BLaER1 (cell line): ENCODE measurements at regions not wholly inside any gene's neighbourhood (a gene's known extent, or its start where the extent isn't known, plus 50 kb on each side); places are given as distances from the start of the nearest gene placed in this dataset.

Source experiments
- H3K27ac ChIP-seq: shearing (Covaris generic); formaldehyde crosslinking; 2 replicates; pipeline ENCODE4 v1.8.1; 2022
- H3K27me3 ChIP-seq: shearing (Covaris generic); formaldehyde crosslinking; 2 replicates; pipeline ENCODE4 v1.8.1; 2022
- H3K36me3 ChIP-seq: shearing (Covaris generic); formaldehyde crosslinking; 2 replicates; pipeline ENCODE4 v1.8.1; 2022
- H3K4me1 ChIP-seq: shearing (Covaris generic); formaldehyde crosslinking; 2 replicates; pipeline ENCODE4 v1.8.1; 2022
- H3K4me2 ChIP-seq: shearing (Covaris generic); formaldehyde crosslinking; 2 replicates; pipeline ENCODE4 v1.8.1; 2022
- H3K4me3 ChIP-seq: shearing (Covaris generic); formaldehyde crosslinking; 2 replicates; pipeline ENCODE4 v1.8.1; 2022
- H3K9ac ChIP-seq: shearing (Covaris generic); formaldehyde crosslinking; 2 replicates; pipeline ENCODE4 v1.8.1; 2022
- H3K9me3 ChIP-seq: shearing (Covaris generic); formaldehyde crosslinking; 2 replicates; pipeline ENCODE4 v1.8.1; 2022
- H4K20me1 ChIP-seq: shearing (Covaris generic); formaldehyde crosslinking; 2 replicates; pipeline ENCODE4 v1.8.1; 2022
- Cebpa-rat ChIP-seq: shearing (Covaris generic); IDR thresholded peaks from 2 replicates; pipeline ENCODE4 v1.8.1; 2022

DNA sequence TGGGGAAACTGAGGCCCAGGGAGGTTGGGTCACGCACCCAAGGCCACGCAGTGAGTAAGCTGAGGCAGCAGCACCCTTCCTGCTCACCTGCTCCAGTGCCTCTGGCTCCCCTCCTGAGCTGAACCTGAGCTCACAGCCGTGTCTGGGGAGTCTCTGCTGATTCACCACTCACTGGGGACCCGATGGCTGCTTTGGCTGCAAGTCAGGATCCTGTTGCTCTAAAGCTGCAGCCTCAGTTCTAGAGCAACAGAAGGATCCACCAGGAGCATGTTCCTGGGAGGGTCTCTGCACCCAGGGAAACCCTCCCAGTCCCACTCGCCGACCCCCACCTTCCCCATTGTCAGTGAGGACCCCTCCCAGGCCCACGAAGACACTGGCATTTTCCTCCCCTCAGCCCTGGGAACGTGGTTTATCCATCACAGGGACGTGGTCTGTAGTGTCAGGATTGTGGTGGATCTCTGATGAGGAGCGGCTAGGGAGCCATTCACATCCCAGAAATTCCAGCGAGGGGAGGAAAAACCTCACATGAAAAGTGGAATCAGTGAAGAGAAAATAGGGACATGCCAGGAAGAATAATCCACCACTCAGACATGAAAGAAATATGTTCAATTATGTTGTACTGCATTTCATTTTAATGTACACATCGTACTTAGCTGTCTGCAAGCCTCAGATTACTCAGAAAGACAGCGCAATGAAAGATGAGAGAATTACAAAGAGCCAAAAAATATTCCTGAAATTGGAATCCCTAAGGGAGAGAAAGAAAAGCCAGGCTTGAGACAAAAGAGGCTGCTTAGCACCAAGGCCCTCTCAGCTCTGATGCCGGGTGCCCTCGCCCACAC, 447.2 kb downstream of the MATN1 start:
- H3K9ac ChIP-seq = no peak overlapping the region
- peaks cover 16% of the 10 kb centered on the region for H3K9me3 ChIP-seq
- peaks cover 38% of the 10 kb centered on the region for H3K4me1 ChIP-seq
- no peaks in the 10 kb centered on the region for H3K36me3 ChIP-seq
- no peaks in the 10 kb centered on the region for H3K27me3 ChIP-seq
- no peak overlapping the region for H3K4me2 ChIP-seq
- H3K4me3 ChIP-seq = no peak overlapping the region
- no peaks in the 10 kb centered on the region for H4K20me1 ChIP-seq
- no peak overlapping the region for H3K27ac ChIP-seq
- no peak for TF ChIP-seq Cebpa-rat

DNA sequence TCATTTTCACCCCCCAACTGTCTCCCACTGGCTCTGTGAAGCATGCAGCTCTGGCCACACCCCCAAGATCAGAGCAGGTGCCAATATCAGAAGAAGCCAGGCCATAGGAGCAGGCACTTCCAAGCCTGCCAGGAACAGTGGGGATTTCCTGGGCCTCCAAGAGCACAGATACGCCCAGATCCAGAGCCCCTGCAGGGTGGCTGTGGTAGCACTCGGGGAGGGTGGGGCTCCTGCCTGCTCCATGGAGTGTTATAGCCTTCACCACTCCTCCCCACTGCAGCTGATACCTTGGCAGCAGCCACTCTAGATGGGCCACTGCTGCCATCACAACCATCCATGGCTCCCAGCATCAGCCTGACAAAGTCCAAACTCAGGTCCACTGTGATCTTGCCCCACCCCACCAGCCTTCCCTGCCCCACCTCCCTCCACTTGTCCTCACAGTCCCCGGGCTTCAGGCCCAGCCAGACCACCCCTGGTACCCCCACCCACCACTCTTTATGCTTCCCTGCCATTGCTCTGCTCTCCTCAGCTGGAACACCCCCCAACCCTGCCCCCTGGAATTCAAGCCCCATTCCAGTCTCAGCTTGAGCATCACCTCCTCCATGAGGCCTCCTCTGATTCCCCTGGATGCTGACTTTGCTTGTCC, 448.3 kb downstream of the MATN1 start:
- no peaks in the 10 kb centered on the region for H3K27me3 ChIP-seq
- no peak overlapping the region for H3K27ac ChIP-seq
- H4K20me1 ChIP-seq = no peaks in the 10 kb centered on the region
- H3K4me2 ChIP-seq = no peak overlapping the region
- peaks cover 49% of the 10 kb centered on the region for H3K4me1 ChIP-seq
- H3K9ac ChIP-seq = no peak overlapping the region
- H3K9me3 ChIP-seq = peaks cover 16% of the 10 kb centered on the region
- no peak overlapping the region for H3K4me3 ChIP-seq
- H3K36me3 ChIP-seq = no peaks in the 10 kb centered on the region
- TF ChIP-seq Cebpa-rat = no peak

DNA sequence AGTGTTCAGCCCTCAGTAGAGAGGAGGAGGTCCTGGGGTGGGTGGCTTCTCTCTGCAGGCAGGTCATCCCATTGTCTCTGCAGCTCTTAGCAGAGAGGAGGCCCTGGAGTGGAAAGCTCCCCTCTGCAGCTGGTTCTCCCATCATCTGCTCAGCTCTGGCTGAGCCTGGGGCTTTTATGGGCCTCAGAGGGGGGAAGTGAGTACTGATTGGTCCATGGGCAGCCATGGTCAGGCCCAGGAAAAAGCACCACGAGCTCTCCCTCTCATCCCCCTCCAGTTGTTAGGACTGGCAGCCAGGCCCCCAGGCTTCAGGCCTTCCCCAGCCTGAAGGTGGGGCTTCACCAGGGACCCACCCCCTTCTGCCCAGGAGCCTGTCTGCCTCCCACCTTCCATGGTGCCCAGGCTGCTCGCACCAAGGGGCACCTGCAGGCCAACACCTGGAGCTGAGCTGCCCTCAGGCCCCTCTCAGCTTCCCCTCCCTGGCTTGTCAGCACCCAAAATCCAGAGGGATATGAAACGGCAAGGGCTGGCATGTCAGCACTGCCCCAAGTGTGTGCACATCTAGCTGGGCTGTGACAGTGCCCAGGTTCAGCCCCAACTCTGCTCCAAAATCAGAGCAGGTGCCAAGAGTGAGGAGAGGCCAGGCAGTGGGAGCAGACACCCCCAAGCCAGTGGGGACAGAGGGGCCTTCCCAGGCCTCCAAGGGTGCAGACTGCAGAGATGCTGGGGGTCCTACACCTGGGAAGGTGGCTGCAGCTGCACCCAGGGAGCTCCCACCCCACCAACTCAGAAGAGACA, 449.0 kb downstream of the MATN1 start:
- H3K36me3 ChIP-seq = no peaks in the 10 kb centered on the region
- H3K27me3 ChIP-seq = no peaks in the 10 kb centered on the region
- H4K20me1 ChIP-seq = no peaks in the 10 kb centered on the region
- peaks cover 16% of the 10 kb centered on the region for H3K9me3 ChIP-seq
- H3K27ac ChIP-seq = no peak overlapping the region
- no peak for TF ChIP-seq Cebpa-rat
- H3K4me2 ChIP-seq = peak overlapping the region; percentile 68; the same call in 1 of the 2 replicates
- no peak overlapping the region for H3K9ac ChIP-seq
- H3K4me1 ChIP-seq = peaks cover 49% of the 10 kb centered on the region
- 0 out of 2 replicates have a peak overlapping the region, but pooled peaks have one; percentile 29 for H3K4me3 ChIP-seq

DNA sequence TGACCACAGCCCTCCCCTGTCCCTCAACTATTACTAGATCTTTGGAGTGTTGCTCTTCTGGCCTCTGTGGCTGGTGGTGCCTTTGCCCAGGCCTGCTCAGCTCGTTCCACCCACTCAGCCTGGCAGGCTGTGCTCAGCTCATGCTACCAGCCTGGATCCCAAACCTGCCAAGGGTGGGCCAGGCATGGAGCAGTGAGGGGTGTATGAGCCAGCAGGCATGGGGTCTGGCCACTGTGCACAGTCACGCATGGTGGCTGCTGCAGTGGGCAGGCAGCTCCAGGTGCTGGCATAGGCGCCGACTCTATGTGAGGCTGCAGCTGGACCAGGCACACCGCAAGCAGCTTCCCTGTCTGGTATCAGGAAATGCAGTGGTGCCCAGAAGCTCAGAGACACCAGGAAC, 449.9 kb downstream of the MATN1 start:
- no peak for TF ChIP-seq Cebpa-rat
- H3K36me3 ChIP-seq = no peaks in the 10 kb centered on the region
- peaks cover 16% of the 10 kb centered on the region for H3K9me3 ChIP-seq
- H3K4me2 ChIP-seq = peak overlapping the region; percentile 68
- no peaks in the 10 kb centered on the region for H4K20me1 ChIP-seq
- no peaks in the 10 kb centered on the region for H3K27me3 ChIP-seq
- peaks cover 49% of the 10 kb centered on the region for H3K4me1 ChIP-seq
- H3K9ac ChIP-seq = no peak overlapping the region
- H3K27ac ChIP-seq = peak overlapping the region; percentile 59
- H3K4me3 ChIP-seq = no peak overlapping the region

DNA sequence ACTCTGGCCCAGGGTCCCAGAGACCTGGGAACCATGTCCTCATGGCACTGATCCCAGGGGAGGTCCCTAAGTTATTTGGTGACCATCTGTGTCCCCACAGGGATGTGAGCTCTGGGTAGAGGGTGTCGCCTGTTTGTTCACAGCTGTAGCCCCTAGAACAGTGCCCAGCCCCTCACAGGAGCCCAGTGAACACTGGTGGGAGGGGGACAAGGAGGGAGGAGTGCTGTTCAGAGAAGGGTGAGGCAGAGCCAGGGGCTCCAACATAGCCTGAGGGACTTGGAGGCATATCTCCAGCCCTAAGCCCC, 450.4 kb downstream of the MATN1 start:
- H3K27me3 ChIP-seq = no peaks in the 10 kb centered on the region
- no peak overlapping the region for H3K4me3 ChIP-seq
- TF ChIP-seq Cebpa-rat = no peak

DNA sequence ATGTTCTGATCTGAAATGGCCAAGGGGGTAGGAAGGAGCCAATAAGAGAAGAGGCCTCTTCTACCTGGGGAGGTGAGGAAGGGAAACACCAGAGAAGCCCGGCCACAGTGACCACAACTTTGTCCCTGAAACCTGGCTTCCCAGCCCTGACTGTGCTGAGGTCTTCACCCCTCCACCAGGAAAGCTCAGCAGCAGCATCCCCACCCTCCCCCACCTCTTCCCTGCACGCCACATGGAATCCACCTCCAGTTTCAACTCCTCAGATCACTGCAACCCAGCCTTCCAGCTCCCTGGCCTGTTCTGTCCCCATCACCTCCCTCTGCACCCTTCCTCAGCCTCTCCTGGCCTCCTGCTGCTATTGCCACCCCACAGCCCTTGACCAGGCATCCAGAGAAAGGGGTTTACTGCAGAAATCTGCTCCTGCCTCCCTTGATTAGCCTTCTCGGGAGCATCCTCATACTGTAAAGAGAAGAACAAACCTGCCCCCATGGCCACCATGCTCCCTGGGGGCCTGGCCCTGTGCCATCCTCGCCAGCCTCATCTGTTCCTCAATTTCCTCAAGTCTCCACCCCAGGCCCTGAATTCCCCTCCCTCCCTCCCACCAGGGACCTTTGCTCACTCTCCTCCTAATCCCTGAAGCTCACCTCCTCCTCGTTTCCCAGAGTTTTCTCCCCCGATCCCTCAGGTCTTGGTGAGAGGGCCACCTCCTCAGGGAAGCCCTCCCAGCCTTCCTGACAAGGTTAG, 450.9 kb downstream of the MATN1 start:
- TF ChIP-seq Cebpa-rat = no peak

More for the DNA sequence above, 450.4 kb downstream of the MATN1 start:
- Histone ChIP-seq H3K9me3 (peaks cover 16% of the 10 kb centered on the region), H3K4me1 (peaks cover 49% of the 10 kb centered on the region), H3K4me2 (peak overlapping the region; percentile 68), H3K36me3 (no peaks in the 10 kb centered on the region), H4K20me1 (no peaks in the 10 kb centered on the region), H3K9ac (no peak overlapping the region), H3K27ac (peak overlapping the region; percentile 59)

DNA sequence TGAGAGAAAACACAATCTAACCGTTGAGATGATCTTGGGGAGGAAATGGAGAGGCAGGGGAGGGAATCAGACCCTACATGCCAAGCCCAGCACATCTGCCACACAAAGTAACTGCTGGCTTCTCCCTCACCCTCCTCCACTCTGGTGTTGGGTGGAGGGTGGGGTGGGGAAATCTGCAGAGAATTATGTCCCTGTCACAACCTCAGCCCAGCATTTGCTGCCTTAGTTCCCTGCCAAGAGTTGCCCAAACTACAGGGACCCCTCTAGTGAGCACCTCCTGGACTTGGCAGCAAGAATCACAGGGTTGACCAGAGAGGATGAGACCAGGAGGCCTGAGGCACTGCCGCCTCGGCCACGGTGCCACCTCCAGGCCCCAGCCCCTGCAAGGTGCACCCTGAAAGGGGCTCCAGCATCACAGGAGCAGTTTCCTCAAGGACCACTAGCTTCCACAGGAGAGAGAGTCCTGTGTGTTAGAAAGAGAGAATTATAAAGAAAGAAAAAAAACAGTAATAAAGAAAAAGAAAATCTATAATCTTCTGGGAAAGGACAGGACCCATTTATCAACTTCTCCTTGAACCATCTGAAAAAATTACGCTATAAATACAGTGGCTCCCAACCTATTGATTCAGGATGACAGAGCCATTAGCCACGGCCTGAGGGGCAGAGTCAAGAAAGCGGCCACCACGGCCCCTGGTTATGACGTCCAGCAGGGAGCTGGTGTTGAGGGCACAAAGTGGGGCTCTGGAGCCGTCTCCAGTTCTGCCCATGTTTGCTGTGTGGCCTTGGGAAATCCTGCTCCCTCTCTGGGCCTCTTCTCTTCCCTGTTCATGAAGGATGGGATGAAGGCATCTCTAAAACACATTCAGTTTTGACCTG, 451.7 kb downstream of the MATN1 start:
- Histone ChIP-seq H3K4me1 (peaks cover 49% of the 10 kb centered on the region), H3K27me3 (no peaks in the 10 kb centered on the region)

More for the DNA sequence above, 450.9 kb downstream of the MATN1 start:
- Histone ChIP-seq H4K20me1 (no peaks in the 10 kb centered on the region), H3K27me3 (no peaks in the 10 kb centered on the region), H3K36me3 (no peaks in the 10 kb centered on the region), H3K27ac (peak overlapping the region; percentile 59), H3K4me2 (peak overlapping the region; percentile 68), H3K4me1 (peaks cover 49% of the 10 kb centered on the region), H3K4me3 (no peak overlapping the region), H3K9ac (no peak overlapping the region), H3K9me3 (peaks cover 16% of the 10 kb centered on the region)

DNA sequence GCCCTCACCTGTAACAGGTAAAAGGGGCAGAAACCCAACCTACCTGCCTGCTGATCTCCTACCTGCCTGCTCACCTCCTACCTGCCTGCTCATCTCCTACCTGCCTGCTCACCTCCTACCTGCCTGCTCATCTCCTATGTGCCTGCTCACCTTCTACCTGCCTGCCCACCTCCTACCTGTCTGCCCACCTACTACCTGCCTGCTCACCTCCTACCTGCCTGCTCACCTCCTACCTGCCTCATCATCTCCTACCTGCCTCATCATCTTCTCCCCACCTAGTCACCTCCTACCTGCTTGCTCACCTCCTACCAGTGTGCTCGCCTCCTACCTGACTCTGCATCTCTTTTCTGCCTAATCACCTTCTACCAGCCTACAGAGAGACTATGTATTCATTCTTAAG, 452.9 kb downstream of the MATN1 start:
- H3K9me3 ChIP-seq = peaks cover 16% of the 10 kb centered on the region
- H3K4me3 ChIP-seq = no peak overlapping the region
- peak overlapping the region; percentile 68; the same call in 1 of the 2 replicates for H3K4me2 ChIP-seq
- no peak overlapping the region for H3K27ac ChIP-seq
- peaks cover 56% of the 10 kb centered on the region for H3K4me1 ChIP-seq
- no peak overlapping the region for H3K9ac ChIP-seq
- H4K20me1 ChIP-seq = no peaks in the 10 kb centered on the region
- no peak for TF ChIP-seq Cebpa-rat
- H3K27me3 ChIP-seq = no peaks in the 10 kb centered on the region
- no peaks in the 10 kb centered on the region for H3K36me3 ChIP-seq

More for the DNA sequence above, 451.7 kb downstream of the MATN1 start:
- H3K9me3 ChIP-seq = peaks cover 16% of the 10 kb centered on the region
- no peaks in the 10 kb centered on the region for H4K20me1 ChIP-seq
- no peak for TF ChIP-seq Cebpa-rat
- no peaks in the 10 kb centered on the region for H3K36me3 ChIP-seq
- no peak overlapping the region for H3K4me3 ChIP-seq
- H3K4me2 ChIP-seq = peak overlapping the region; percentile 68
- H3K9ac ChIP-seq = peak overlapping the region; percentile 21; the same call in 1 of the 2 replicates
- H3K27ac ChIP-seq = peak overlapping the region; percentile 59
